ENCODE measurements at regions not wholly inside any gene's neighbourhood (a gene's known extent, or its start where the extent isn't known, plus 50 kb on each side); places are given as distances from the start of the nearest gene placed in this dataset.

- DNase-seq (ENCODE audit: low read depth), result no peak
Measured at GRCh38 chr4:123573866-123574508, 177.4 kb downstream of the SPRY1 start.

- no peak for DNase-seq (ENCODE audit: low read depth)
Measured at GRCh38 chr4:123575291-123575690, 178.7 kb downstream of the SPRY1 start.

GRCh38 chr4:123577225-123577906 is 180.8 kb downstream of the SPRY1 start:
- DNase-seq (ENCODE audit: low read depth), result no peak

- no peak for DNase-seq (ENCODE audit: low read depth)
Measured at GRCh38 chr4:123578276-123579029, 181.9 kb downstream of the SPRY1 start.

GRCh38 chr4:123579961-123580360 is 183.4 kb downstream of the SPRY1 start:
- DNase-seq (ENCODE audit: low read depth), result no peak

GRCh38 chr4:123580981-123581664 is 184.5 kb downstream of the SPRY1 start:
- DNase-seq (ENCODE audit: low read depth), result no peak

- no peak for DNase-seq (ENCODE audit: low read depth)
Measured at GRCh38 chr4:123581802-123582201, 185.2 kb downstream of the SPRY1 start.

GRCh38 chr4:123583043-123583442 is 186.4 kb downstream of the SPRY1 start:
- DNase-seq (ENCODE audit: low read depth), result no peak

- DNase-seq (ENCODE audit: low read depth), result no peak
Measured at GRCh38 chr4:123585111-123585510, 188.5 kb downstream of the SPRY1 start.

GRCh38 chr4:123587983-123588494 is 191.4 kb downstream of the SPRY1 start:
- DNase-seq (ENCODE audit: low read depth), result no peak

- DNase-seq (ENCODE audit: low read depth), result no peak
Measured at GRCh38 chr4:123588631-123589241, 192.1 kb downstream of the SPRY1 start.

GRCh38 chr4:123589301-123589700 is 192.7 kb downstream of the SPRY1 start:
- no peak for DNase-seq (ENCODE audit: low read depth)

- DNase-seq (ENCODE audit: low read depth), result no peak
Measured at GRCh38 chr4:123591875-123592274, 195.3 kb downstream of the SPRY1 start.

GRCh38 chr4:123593655-123594054 is 197.1 kb downstream of the SPRY1 start:
- no peak for DNase-seq (ENCODE audit: low read depth)

GRCh38 chr4:123596805-123597204 is 200.2 kb downstream of the SPRY1 start:
- DNase-seq (ENCODE audit: low read depth), result no peak

- DNase-seq (ENCODE audit: low read depth), result no peak
Measured at GRCh38 chr4:123597586-123597985, 201.0 kb downstream of the SPRY1 start.

- no peak for DNase-seq (ENCODE audit: low read depth)
Measured at GRCh38 chr4:123598331-123598730, 201.7 kb downstream of the SPRY1 start.

GRCh38 chr4:123599061-123599919 is 202.7 kb downstream of the SPRY1 start:
- no peak for DNase-seq (ENCODE audit: low read depth)

- peak; percentile 24 for DNase-seq (ENCODE audit: low read depth)
Measured at GRCh38 chr4:123599920-123600810, 203.6 kb downstream of the SPRY1 start.

Measured in stimulated activated CD8-positive, alpha-beta memory T cell treated with anti-CD3 and anti-CD28 coated beads, Interleukin-12 subunit alpha, Interleukin-12 subunit beta, amount 100 ng/mL, for 1 hour (primary cell).